Epithelial cell of esophagus (primary cell): ENCODE measurements at regions not wholly inside any gene's neighbourhood (a gene's known extent, or its start where the extent isn't known, plus 50 kb on each side); places are given as distances from the start of the nearest gene placed in this dataset.

Experiments
- DNase-seq: peaks from one replicate; pipeline ENCODE4 v3.0.0; 2010; ENCODE audit warnings: low read depth
- H3K4me3 ChIP-seq: 2 replicates; pipeline ENCODE4 v1.5.1; 2011; ENCODE audit warnings: mild to moderate bottlenecking, low read length, control low read depth
- CTCF ChIP-seq: IDR thresholded peaks from 2 replicates; pipeline ENCODE4 v1.5.1; 2011; ENCODE audit warnings: low read depth, mild to moderate bottlenecking, low read length, control low read depth, inconsistent platforms; ENCODE audit not compliant: insufficient read depth; ENCODE audit errors: missing control alignments

- H3K4me3 ChIP-seq, result no peak overlapping the region
- no peak for DNase-seq
- TF ChIP-seq CTCF, result no peak
These were observed 68.8 kb upstream of the GCSH start for GRCh38 chr16:81164958-81165357.

- no peak overlapping the region for H3K4me3 ChIP-seq
- DNase-seq, result no peak
- no peak for TF ChIP-seq CTCF
These were observed 68.3 kb upstream of the GCSH start for GRCh38 chr16:81164481-81164880.

- no peak for TF ChIP-seq CTCF
- no peak for DNase-seq
- no peak overlapping the region for H3K4me3 ChIP-seq
These were observed 67.5 kb upstream of the GCSH start for GRCh38 chr16:81163671-81164070.

GRCh38 chr16:81158964-81159363, 62.8 kb upstream of the GCSH start:
- TF ChIP-seq CTCF, result no peak
- no peak for DNase-seq
- no peak overlapping the region for H3K4me3 ChIP-seq

GRCh38 chr16:81155769-81156168, 59.6 kb upstream of the GCSH start:
- H3K4me3 ChIP-seq, result no peak overlapping the region
- TF ChIP-seq CTCF, result no peak
- DNase-seq, result no peak

GRCh38 chr16:81151648-81152310, 55.6 kb upstream of the GCSH start:
- no peak overlapping the region for H3K4me3 ChIP-seq
- no peak for TF ChIP-seq CTCF
- no peak for DNase-seq

GRCh38 chr16:81149614-81150013, 53.4 kb upstream of the GCSH start:
- no peak for DNase-seq
- no peak for TF ChIP-seq CTCF
- no peak overlapping the region for H3K4me3 ChIP-seq
